ENCODE measurements at regions not wholly inside any gene's neighbourhood (a gene's known extent, or its start where the extent isn't known, plus 50 kb on each side); places are given as distances from the start of the nearest gene placed in this dataset.

DNA sequence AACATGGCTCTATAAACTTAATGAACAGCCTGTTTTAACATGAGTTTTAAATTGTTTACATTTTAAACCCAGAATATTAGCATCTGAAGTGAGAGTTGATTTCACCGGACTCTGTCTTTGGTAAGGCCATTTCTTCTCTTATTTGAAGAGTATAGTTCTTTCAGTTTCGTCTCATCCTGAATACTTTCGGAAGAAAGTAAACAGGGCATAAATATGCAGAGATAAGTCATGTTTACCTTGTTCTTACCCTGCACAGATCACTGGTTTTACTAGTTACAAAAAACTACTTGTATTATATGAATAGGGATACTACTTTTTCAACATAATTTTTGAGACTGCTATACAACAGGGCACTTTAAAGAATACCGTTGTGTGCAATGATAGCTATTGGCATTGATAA lies 656.3 kb upstream of the ZNF608 start (continued):
- TF ChIP-seq HMG20B (CRISPR knock-in tag; conservative IDR thresholded peaks at IDR 0.05) (no peak), ZNF558 (CRISPR knock-in tag; IDR thresholded peaks at IDR 0.05; ENCODE audit: borderline replicate concordance) (no peak)

- POLR2A ChIA-PET = no interaction called here
- TF ChIP-seq ISL2 (CRISPR knock-in tag; IDR thresholded peaks at IDR 0.05) (no peak), ZNF629 (CRISPR knock-in tag; conservative IDR thresholded peaks at IDR 0.05) (no peak), MXI1 (IDR thresholded peaks at IDR 0.05; ENCODE audit: borderline replicate concordance, low read depth, low read length) (no peak), ARNT (IDR thresholded peaks at IDR 0.05) (no peak), RELA (CRISPR knock-in tag; IDR thresholded peaks at IDR 0.05) (no peak), CREB1 (IDR thresholded peaks at IDR 0.05) (no peak), CREB1 (CRISPR knock-in tag; IDR thresholded peaks at IDR 0.05) (no peak), CAMTA2 (CRISPR knock-in tag; IDR thresholded peaks at IDR 0.05; ENCODE audit: borderline replicate concordance) (no peak), ZNF737 (CRISPR knock-in tag; IDR thresholded peaks at IDR 0.05; ENCODE audit: borderline replicate concordance) (no peak), ZNF207 (IDR thresholded peaks at IDR 0.05; ENCODE audit: borderline replicate concordance) (no peak), ELF3 (CRISPR knock-in tag; IDR thresholded peaks at IDR 0.05) (no peak), PBX2 (CRISPR knock-in tag; IDR thresholded peaks at IDR 0.05) (no peak), SMC3 (IDR thresholded peaks at IDR 0.05; ENCODE audit: low read length) (no peak)
- TF ChIP-seq, protein P1, sequence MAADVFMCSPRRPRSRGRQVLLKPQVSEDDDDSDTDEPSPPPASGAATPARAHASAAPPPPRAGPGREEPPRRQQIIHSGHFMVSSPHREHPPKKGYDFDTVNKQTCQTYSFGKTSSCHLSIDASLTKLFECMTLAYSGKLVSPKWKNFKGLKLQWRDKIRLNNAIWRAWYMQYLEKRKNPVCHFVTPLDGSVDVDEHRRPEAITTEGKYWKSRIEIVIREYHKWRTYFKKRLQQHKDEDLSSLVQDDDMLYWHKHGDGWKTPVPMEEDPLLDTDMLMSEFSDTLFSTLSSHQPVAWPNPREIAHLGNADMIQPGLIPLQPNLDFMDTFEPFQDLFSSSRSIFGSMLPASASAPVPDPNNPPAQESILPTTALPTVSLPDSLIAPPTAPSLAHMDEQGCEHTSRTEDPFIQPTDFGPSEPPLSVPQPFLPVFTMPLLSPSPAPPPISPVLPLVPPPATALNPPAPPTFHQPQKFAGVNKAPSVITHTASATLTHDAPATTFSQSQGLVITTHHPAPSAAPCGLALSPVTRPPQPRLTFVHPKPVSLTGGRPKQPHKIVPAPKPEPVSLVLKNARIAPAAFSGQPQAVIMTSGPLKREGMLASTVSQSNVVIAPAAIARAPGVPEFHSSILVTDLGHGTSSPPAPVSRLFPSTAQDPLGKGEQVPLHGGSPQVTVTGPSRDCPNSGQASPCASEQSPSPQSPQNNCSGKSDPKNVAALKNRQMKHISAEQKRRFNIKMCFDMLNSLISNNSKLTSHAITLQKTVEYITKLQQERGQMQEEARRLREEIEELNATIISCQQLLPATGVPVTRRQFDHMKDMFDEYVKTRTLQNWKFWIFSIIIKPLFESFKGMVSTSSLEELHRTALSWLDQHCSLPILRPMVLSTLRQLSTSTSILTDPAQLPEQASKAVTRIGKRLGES (CRISPR knock-in tag; IDR thresholded peaks at IDR 0.05; ENCODE audit: borderline replicate concordance) = no peak
- no peak overlapping the region for H3K4me2 ChIP-seq (ENCODE audit: low read depth, low read length)
- DNase-seq (ENCODE audit: low spot score) (no peak), ATAC-seq (no peak), FAIRE-seq (no peak)
- no TSS peak for BruUV-seq (replicated peaks)
- no peak overlapping the region for H2AFZ ChIP-seq (ENCODE audit: low read length)
- H3K27ac ChIP-seq (ENCODE audit: extremely low read length, insufficient read depth, low read length) = no peak overlapping the region
- no peaks in the 10 kb centered on the region for H3K79me2 ChIP-seq (ENCODE audit: insufficient read depth, low read length)
- H4K20me1 ChIP-seq (ENCODE audit: insufficient read depth, low read length) = no peaks in the 10 kb centered on the region
- no peaks in the 10 kb centered on the region for H3K36me3 ChIP-seq (replicated peaks in 1 of 2; ENCODE audit: control insufficient read depth in 1 of 2, insufficient read depth in 2 of 2, low read length in 2 of 2)
- peaks cover 15% of the 10 kb centered on the region; the same call in 1 of the 2 replicates for H3K9me3 ChIP-seq (ENCODE audit: low read length)
- H3K27me3 ChIP-seq (ENCODE audit: control insufficient read depth in 1 of 2, insufficient read depth in 2 of 2, low read length in 2 of 2) = no peaks in the 10 kb centered on the region
- WGBS (ENCODE audit: low lambda C conversion rate) = 5% methylated on average over 5 of the region's 5 CpGs
- in situ Hi-C loops (cut with HindIII; ENCODE audit: extremely low pct_ligation_motif_present, low pct_unique_long_range_greater_than_20kb) (no loop called here), intact Hi-C loops (cut with micrococcal nuclease; ENCODE audit: unreplicated experiment) (no loop called here)
- no peaks in the 10 kb centered on the region for H3K4me1 ChIP-seq (ENCODE audit: insufficient read depth, low read length)
- CTCF ChIA-PET (ENCODE audit: low intra/inter-chr PET ratio, low total read pairs) = no interaction called here
- H3K4me3 ChIP-seq (replicated peaks in 1 of 3; ENCODE audit: insufficient read depth in 1 of 3, low read depth in 2 of 3, low read length in 3 of 3) = no peak overlapping the region
- no peak overlapping the region for H3K9ac ChIP-seq (ENCODE audit: insufficient read depth, low read depth, low read length)
These were observed 657.6 kb upstream of the ZNF608 start for GRCh38 chr5:125404056-125404455.

All from HepG2 (cell line).